GM18868 (cell line): ENCODE measurements at regions not wholly inside any gene's neighbourhood (a gene's known extent, or its start where the extent isn't known, plus 50 kb on each side); places are given as distances from the start of the nearest gene placed in this dataset.
"Not testable (repeated sequence)": the region's sequence is repeated elsewhere in the genome, so short reads cannot be mapped to it uniquely, and the experiment has no call there.

Experiments
- ATAC-seq: cut with Tn5 transposase; IDR thresholded peaks from one replicate; pipeline ENCODE4 v1.9.1; 2021; ENCODE audit warnings: mild to moderate bottlenecking, moderate library complexity; ENCODE audit not compliant: unreplicated experiment

GRCh38 chr5:103693517-103693916 is 130.9 kb upstream of the NUDT12 start:
- ATAC-seq, result no peak

DNA sequence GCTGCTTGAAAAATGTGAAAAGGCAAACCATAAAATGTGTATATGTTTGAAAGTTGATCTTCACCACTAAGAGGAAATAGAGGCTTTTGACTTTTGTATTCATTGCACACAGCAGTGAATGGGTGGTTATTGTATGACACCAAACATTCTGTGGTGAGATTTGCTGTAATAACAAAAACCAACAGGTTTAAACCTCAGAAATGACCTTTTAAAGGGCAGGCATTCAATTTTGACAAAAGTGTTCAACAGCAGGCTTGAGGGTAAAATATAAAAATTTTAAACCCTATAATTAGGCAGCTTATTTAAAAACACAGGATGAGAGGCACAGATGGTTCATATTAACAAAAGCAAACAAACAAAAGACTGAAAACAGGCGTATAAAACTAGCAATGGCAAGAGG is 128.1 kb upstream of the NUDT12 start:
- no peak for ATAC-seq

GRCh38 chr5:103679873-103680272 is 117.3 kb upstream of the NUDT12 start:
- ATAC-seq, result no peak

- not testable (repeated sequence) for ATAC-seq
Measured at GRCh38 chr5:103676198-103676597, 113.6 kb upstream of the NUDT12 start.

GRCh38 chr5:103674739-103675138 is 112.2 kb upstream of the NUDT12 start:
- no peak for ATAC-seq

GRCh38 chr5:103674251-103674650 is 111.7 kb upstream of the NUDT12 start:
- ATAC-seq, result no peak

GRCh38 chr5:103669615-103670014 is 107.0 kb upstream of the NUDT12 start:
- ATAC-seq, result no peak

- ATAC-seq, result no peak
Measured at GRCh38 chr5:103668281-103668680, 105.7 kb upstream of the NUDT12 start.

GRCh38 chr5:103667068-103667467 is 104.5 kb upstream of the NUDT12 start:
- ATAC-seq, result no peak

GRCh38 chr5:103657301-103657700 is 94.7 kb upstream of the NUDT12 start:
- ATAC-seq, result no peak

DNA sequence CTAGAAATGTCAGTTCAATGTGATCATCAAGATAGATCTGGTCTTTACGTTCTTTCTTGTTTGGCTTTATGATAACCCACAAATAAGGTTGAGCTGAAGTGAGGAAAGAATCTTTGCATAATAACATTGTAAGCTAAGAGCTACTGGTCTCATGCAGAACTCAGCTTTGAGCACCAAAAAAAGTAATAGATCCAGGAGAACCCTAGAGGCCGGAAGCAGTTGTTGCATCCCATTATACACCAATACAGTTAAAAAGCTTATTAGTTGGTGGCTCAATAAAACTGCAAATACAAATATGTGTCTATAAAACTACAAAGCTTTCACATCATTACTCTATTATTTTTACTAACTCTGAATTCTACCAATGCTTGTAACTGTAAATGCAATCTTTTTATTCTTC is 85.5 kb upstream of the NUDT12 start:
- ATAC-seq, result no peak

DNA sequence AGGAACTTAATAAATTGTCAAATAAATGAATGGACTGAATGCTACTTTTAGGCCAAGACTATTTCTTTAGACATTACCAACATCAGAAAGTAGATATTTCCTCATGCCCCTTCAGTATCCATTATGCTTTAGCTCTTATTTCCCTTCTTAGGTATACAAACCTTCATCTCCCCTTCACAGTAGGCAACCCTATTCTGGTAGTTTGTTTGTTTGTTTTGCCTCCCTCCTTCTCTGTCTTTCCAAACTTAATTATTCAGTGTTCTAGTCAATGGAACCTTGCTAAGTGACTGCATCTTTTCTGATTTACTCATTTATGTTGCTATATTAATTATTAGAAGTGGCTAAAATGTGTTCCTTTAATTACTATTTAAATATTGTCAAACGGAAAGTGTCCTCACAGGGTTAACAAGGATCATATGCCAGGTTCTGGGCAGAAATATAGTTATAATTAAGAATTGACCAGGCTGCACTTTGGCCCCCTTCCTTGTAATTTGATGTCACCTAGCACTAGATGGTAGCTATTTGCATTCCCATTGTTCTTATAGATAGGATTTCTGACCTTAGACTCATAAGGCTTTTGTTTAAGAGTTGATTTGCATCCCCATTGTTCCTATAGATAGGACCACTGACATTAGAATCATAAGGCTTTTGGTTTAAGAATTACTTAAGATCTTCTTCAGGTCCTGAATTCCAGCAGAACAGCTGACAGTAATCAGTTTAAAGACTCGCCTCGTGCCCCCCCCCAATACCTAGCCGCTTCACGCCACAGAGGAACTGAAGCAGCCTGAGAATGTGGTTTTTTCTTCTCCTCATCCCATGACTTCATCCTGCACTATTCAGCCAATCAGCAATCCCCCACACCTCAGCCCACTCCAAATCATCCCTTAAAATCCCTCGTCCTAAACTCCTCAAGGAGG is 84.4 kb upstream of the NUDT12 start:
- no peak for ATAC-seq

- ATAC-seq, result no peak
Measured at GRCh38 chr5:103645816-103646215, 83.2 kb upstream of the NUDT12 start.

DNA sequence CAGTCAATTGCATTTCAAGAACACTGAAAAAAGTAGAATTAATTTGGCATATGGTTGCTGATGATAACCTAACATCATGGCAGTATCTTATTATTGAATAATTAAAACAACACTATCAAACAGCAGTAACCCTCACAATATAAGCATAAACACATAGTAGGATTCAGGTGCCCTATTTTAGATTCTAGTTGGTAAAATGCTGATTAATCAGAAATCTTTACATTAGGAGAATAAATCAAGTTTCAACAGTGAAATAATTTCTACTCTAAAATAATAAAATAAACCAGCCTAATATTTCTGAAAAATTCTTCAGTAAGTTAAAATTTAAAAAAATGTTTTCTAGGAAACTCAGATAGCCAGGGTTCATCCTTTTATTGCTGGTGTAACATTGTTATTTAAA is 76.4 kb upstream of the NUDT12 start:
- ATAC-seq, result no peak

DNA sequence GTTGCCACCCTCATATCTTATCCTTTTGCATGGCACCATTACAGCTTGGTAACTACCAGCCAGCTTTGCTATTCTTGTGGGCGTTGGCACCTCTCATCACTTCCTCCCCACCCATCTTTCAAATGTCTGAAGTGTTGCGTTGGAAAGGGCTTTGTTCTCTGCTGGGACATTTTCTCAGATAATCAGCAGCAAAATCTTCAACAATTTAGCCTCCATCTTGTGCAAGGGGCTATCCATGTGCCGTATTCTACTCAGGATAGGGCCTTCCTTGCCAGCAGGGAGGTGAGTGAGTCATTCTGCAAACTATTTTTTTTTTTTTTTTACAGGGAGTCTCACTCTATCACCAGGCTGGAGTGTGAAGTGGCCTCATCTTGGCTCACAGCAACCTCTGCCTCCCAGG is 62.1 kb upstream of the NUDT12 start:
- no peak for ATAC-seq

DNA sequence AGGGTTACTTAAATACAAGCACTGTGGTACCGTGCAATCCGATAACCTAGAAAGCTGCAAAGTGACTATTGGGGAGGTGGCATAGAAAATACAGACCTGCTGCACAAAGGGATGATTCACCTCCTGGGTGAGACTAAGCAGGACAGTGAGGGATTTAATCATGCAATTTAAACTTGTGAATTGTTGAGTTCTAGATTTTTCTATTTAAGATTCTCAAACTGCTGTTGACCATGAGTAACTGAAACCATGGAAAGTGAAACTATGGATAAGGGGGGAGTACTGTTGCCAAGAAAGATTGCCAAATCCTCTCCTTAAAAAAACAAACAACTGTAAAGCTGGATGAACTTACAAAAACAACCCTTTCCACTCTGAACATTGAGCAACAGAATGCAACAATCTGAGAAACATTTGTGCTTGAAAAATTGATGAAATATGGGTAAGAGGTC is 61.5 kb upstream of the NUDT12 start:
- ATAC-seq, result no peak

DNA sequence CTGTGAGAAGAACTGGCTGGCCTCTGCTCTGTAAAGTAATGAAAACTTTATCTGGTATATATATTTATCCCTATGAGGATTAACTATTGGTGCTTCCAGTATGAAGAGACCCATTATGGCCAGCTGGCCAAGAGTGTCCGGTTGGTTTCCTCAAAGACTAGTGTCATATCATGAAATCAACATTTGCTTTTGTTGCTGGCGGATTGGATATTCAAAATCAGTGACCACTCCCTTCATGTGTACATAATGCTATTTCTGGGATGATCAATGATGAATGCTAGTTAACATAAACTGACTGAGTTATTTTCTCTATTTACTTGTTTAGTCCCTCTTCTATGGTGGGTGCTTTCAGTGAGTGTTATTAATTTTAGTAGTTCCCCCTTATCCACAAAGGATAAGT is 60.8 kb upstream of the NUDT12 start:
- ATAC-seq, result no peak

DNA sequence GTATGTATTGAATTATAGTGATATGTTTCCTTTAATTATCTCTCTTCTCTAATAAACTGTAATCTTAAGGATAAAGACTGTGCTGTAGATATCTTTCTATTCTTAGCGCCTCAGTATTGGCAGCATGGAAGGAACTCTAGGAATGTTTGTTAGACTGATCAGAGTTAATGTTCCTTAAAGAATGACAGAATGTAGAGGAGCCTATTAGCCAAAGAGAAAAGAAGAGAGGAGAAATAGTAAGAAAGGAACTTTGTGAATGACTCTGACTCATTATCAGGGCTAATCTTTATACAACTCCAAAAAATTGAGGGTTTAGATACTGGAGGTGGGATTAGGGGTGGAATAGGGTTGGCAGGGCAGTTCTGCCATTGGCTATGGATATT is 59.0 kb upstream of the NUDT12 start:
- no peak for ATAC-seq

- no peak for ATAC-seq
Measured at GRCh38 chr5:103620851-103621547, 58.4 kb upstream of the NUDT12 start.

GRCh38 chr5:103617913-103618312 is 55.3 kb upstream of the NUDT12 start:
- no peak for ATAC-seq

DNA sequence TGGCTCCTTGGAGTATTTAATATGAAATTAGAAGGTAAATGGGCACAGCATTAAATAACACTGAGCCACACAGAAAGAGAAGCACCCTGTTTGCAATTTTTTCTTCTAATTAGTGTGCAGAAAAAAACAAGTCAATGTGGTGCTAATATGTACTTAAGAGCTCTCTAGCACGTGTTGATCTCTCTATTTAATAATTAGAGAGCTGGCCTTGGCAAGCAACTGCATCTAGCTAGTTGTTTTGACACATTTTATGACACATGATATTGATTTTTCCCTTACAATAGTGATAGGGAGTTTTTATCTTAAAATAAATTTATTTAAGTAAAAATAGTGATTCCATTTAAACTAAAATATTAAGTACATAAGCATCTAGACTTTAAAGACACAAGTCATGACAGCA is 54.5 kb upstream of the NUDT12 start:
- ATAC-seq, result no peak

DNA sequence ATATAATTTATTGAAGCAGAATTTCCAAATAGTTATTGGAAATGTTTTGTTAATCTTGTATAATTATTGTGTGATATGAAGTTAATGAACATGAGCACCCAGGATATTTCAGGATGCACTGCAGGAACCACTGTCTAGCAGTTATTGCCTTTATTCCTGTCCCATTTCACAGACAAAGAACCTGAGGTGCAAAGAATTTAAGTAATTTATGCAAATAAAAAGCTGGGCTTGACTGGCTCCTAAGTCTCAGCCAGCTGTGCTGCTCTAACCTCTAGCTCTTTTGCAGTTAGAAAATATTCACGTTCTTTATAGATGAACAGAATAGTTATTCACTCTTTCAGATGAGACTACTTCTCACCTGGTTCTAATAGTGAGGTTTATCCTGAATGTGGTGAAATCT is 50.0 kb upstream of the NUDT12 start:
- no peak for ATAC-seq
